Fibroblast of lung (primary cell): ENCODE measurements at regions not wholly inside any gene's neighbourhood (a gene's known extent, or its start where the extent isn't known, plus 50 kb on each side); places are given as distances from the start of the nearest gene placed in this dataset.

Source experiments
- EZH2 ChIP-seq: IDR thresholded peaks from 2 replicates; pipeline ENCODE4 v1.5.1; 2012; ENCODE audit warnings: low read length, control low read depth, mild to moderate bottlenecking; ENCODE audit errors: missing control alignments
- TF ChIP-seq, protein P1 (sequence below), 2 donors: IDR thresholded peaks in 1 of 2; conservative IDR thresholded peaks in 1 of 2; 1 replicate in 1 of 2; 2 replicates in 1 of 2; pipeline ENCODE4 v1.5.1; 2011 to 2012; ENCODE audit warnings: low read length in 2 of 2, control low read depth in 1 of 2, inconsistent platforms in 1 of 2, low read depth in 1 of 2, mild to moderate bottlenecking in 1 of 2

- TF ChIP-seq, protein P1, sequence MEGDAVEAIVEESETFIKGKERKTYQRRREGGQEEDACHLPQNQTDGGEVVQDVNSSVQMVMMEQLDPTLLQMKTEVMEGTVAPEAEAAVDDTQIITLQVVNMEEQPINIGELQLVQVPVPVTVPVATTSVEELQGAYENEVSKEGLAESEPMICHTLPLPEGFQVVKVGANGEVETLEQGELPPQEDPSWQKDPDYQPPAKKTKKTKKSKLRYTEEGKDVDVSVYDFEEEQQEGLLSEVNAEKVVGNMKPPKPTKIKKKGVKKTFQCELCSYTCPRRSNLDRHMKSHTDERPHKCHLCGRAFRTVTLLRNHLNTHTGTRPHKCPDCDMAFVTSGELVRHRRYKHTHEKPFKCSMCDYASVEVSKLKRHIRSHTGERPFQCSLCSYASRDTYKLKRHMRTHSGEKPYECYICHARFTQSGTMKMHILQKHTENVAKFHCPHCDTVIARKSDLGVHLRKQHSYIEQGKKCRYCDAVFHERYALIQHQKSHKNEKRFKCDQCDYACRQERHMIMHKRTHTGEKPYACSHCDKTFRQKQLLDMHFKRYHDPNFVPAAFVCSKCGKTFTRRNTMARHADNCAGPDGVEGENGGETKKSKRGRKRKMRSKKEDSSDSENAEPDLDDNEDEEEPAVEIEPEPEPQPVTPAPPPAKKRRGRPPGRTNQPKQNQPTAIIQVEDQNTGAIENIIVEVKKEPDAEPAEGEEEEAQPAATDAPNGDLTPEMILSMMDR (conservative IDR thresholded peaks at IDR 0.05 in 1 of 2, IDR thresholded peaks at IDR 0.05 in 1 of 2; ENCODE audit: low read depth in 1 of 2, low read length in 2 of 2): no peak
- TF ChIP-seq EZH2: no peak
Measured at GRCh38 chr4:111839141-111839540, 306.1 kb upstream of the FAM241A start.
